ENCODE measurements at regions not wholly inside any gene's neighbourhood (a gene's known extent, or its start where the extent isn't known, plus 50 kb on each side); places are given as distances from the start of the nearest gene placed in this dataset.
A peak's percentile ranks its signal among the peaks of the same experiment; 100 is the strongest.

GRCh38 chr7:69172357-69173077 is 425.8 kb upstream of the AUTS2 start:
- H3K36me3 ChIP-seq, result no peaks in the 10 kb centered on the region
- H3K4me3 ChIP-seq, result no peak overlapping the region
- DNase-seq, result no peak
- H3K9me3 ChIP-seq, result no peaks in the 10 kb centered on the region
- H3K27ac ChIP-seq, result no peak overlapping the region
- 80 to 84% methylated on average over 10 of the region's 10 CpGs for WGBS, 2 donors
- ATAC-seq (ENCODE audit: low FRiP score in 2 of 2), result no peak
- TF ChIP-seq POLR2A (IDR thresholded peaks at IDR 0.05) (no peak), POLR2AphosphoS5 (IDR thresholded peaks at IDR 0.05) (no peak), CTCF (IDR thresholded peaks at IDR 0.05) (no peak), EP300 (IDR thresholded peaks at IDR 0.05) (no peak)
- H3K27me3 ChIP-seq, result no peaks in the 10 kb centered on the region
- H3K4me1 ChIP-seq, result no peaks in the 10 kb centered on the region

GRCh38 chr7:69173341-69173740 is 424.9 kb upstream of the AUTS2 start:
- no peak overlapping the region for H3K27ac ChIP-seq
- ATAC-seq (ENCODE audit: low FRiP score in 2 of 2) (no peak), DNase-seq (no peak)
- no peaks in the 10 kb centered on the region for H3K36me3 ChIP-seq
- H3K9me3 ChIP-seq, result no peaks in the 10 kb centered on the region
- no peak overlapping the region for H3K4me3 ChIP-seq
- TF ChIP-seq POLR2AphosphoS5 (IDR thresholded peaks at IDR 0.05) (no peak), POLR2A (IDR thresholded peaks at IDR 0.05) (no peak), EP300 (IDR thresholded peaks at IDR 0.05) (no peak), CTCF (IDR thresholded peaks at IDR 0.05) (no peak)
- 76 to 86% methylated on average over 4 of the region's 4 CpGs for WGBS, 2 donors
- no peaks in the 10 kb centered on the region for H3K27me3 ChIP-seq
- no peaks in the 10 kb centered on the region for H3K4me1 ChIP-seq

- Histone ChIP-seq H3K9me3 (no peaks in the 10 kb centered on the region), H3K27ac (no peak overlapping the region), H3K36me3 (no peaks in the 10 kb centered on the region), H3K27me3 (no peaks in the 10 kb centered on the region), H3K4me1 (no peaks in the 10 kb centered on the region), H3K4me3 (no peak overlapping the region)
- no peak for DNase-seq
- ATAC-seq (ENCODE audit: low FRiP score in 2 of 2), result no peak
- 77 to 87% methylated on average over 1 of the region's 1 CpG for WGBS, 2 donors
- no peak for TF ChIP-seq POLR2A (IDR thresholded peaks at IDR 0.05)
- TF ChIP-seq CTCF (IDR thresholded peaks at IDR 0.05), result no peak
- no peak for TF ChIP-seq EP300 (IDR thresholded peaks at IDR 0.05)
- no peak for TF ChIP-seq POLR2AphosphoS5 (IDR thresholded peaks at IDR 0.05)
These were observed 424.4 kb upstream of the AUTS2 start for GRCh38 chr7:69173846-69174245.

- DNase-seq (no peak), ATAC-seq (ENCODE audit: low FRiP score in 2 of 2) (no peak)
- Histone ChIP-seq H3K4me3 (no peak overlapping the region), H3K27me3 (no peaks in the 10 kb centered on the region), H3K4me1 (no peaks in the 10 kb centered on the region), H3K36me3 (no peaks in the 10 kb centered on the region), H3K27ac (no peak overlapping the region), H3K9me3 (no peaks in the 10 kb centered on the region)
- TF ChIP-seq CTCF (IDR thresholded peaks at IDR 0.05) (no peak), POLR2AphosphoS5 (IDR thresholded peaks at IDR 0.05) (no peak)
- 82 to 87% methylated on average over 2 of the region's 2 CpGs for WGBS, 2 donors
These were observed 421.4 kb upstream of the AUTS2 start for GRCh38 chr7:69176841-69177240.

- Histone ChIP-seq H3K9me3 (no peaks in the 10 kb centered on the region), H3K27ac (no peak overlapping the region), H3K27me3 (no peaks in the 10 kb centered on the region), H3K36me3 (no peaks in the 10 kb centered on the region), H3K4me3 (no peak overlapping the region), H3K4me1 (no peaks in the 10 kb centered on the region)
- peak in 1 of 2 donors; percentile 46 for ATAC-seq (ENCODE audit: low FRiP score in 2 of 2)
- TF ChIP-seq POLR2AphosphoS5 (IDR thresholded peaks at IDR 0.05), result peak in 1 of 2 donors; percentile 31
- TF ChIP-seq POLR2A (IDR thresholded peaks at IDR 0.05), result no peak
- no peak for DNase-seq
- WGBS, 2 donors, result 39 to 63% methylated on average over 5 of the region's 5 CpGs
These were observed 420.8 kb upstream of the AUTS2 start for GRCh38 chr7:69177461-69177861.
